ENCODE measurements at regions not wholly inside any gene's neighbourhood (a gene's known extent, or its start where the extent isn't known, plus 50 kb on each side); places are given as distances from the start of the nearest gene placed in this dataset.

- Histone ChIP-seq H3K4me3 (ENCODE audit: low read length) (no peak overlapping the region), H3K27me3 (ENCODE audit: control insufficient read depth in 1 of 2, insufficient read depth in 2 of 2, low read length in 2 of 2) (no peaks in the 10 kb centered on the region), H3K9me3 (ENCODE audit: control insufficient read depth in 1 of 2, insufficient read depth in 1 of 2, low read length in 2 of 2) (peaks cover 0 to 23% of the 10 kb centered on the region in 2 experiments), H3K4me1 (ENCODE audit: insufficient read depth, low read length) (no peaks in the 10 kb centered on the region), H3K36me3 (ENCODE audit: insufficient read depth, low read length) (no peaks in the 10 kb centered on the region), H3K27ac (ENCODE audit: low read depth in 1 of 2, low read length in 2 of 2) (no peak overlapping the region)
- ChIA-PET CTCF (no interaction called here), POLR2A (no interaction called here)
- peaks cover 6% of the 10 kb centered on the region for H3K9me3 Mint-ChIP-seq
- intact Hi-C loops (cut with DNase I, micrococcal nuclease): no loop called here
- H3K36me3 Mint-ChIP-seq (ENCODE audit: low read depth): no peaks in the 10 kb centered on the region
- no peak overlapping the region for H3K4me3 Mint-ChIP-seq
- TF ChIP-seq, protein P1, sequence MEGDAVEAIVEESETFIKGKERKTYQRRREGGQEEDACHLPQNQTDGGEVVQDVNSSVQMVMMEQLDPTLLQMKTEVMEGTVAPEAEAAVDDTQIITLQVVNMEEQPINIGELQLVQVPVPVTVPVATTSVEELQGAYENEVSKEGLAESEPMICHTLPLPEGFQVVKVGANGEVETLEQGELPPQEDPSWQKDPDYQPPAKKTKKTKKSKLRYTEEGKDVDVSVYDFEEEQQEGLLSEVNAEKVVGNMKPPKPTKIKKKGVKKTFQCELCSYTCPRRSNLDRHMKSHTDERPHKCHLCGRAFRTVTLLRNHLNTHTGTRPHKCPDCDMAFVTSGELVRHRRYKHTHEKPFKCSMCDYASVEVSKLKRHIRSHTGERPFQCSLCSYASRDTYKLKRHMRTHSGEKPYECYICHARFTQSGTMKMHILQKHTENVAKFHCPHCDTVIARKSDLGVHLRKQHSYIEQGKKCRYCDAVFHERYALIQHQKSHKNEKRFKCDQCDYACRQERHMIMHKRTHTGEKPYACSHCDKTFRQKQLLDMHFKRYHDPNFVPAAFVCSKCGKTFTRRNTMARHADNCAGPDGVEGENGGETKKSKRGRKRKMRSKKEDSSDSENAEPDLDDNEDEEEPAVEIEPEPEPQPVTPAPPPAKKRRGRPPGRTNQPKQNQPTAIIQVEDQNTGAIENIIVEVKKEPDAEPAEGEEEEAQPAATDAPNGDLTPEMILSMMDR (IDR thresholded peaks at IDR 0.05): no peak
- ATAC-seq (ENCODE audit: poor library complexity) (no peak), DNase-seq (no peak)
- no peak overlapping the region for H3K27ac Mint-ChIP-seq
- H3K27me3 Mint-ChIP-seq: no peaks in the 10 kb centered on the region
- no peaks in the 10 kb centered on the region for H3K4me1 Mint-ChIP-seq (ENCODE audit: low read depth)
These were observed 682.0 kb upstream of the RAB6C start for GRCh38 chr2:129297430-129297829.

GRCh38 chr2:129299338-129299737, 680.1 kb upstream of the RAB6C start:
- H3K36me3 ChIP-seq (ENCODE audit: insufficient read depth, low read length): no peaks in the 10 kb centered on the region
- H3K4me3 ChIP-seq (ENCODE audit: low read length): no peak overlapping the region
- CTCF ChIA-PET: no interaction called here
- no peak overlapping the region for H3K4me3 Mint-ChIP-seq
- H3K4me1 Mint-ChIP-seq (ENCODE audit: low read depth): no peaks in the 10 kb centered on the region
- no peak for ATAC-seq (ENCODE audit: poor library complexity)
- peaks cover 0 to 23% of the 10 kb centered on the region in 2 experiments for H3K9me3 ChIP-seq (ENCODE audit: control insufficient read depth in 1 of 2, insufficient read depth in 1 of 2, low read length in 2 of 2)
- no peak overlapping the region for H3K27ac Mint-ChIP-seq
- H3K4me1 ChIP-seq (ENCODE audit: insufficient read depth, low read length): no peaks in the 10 kb centered on the region
- H3K27me3 Mint-ChIP-seq: peaks cover 5% of the 10 kb centered on the region
- no peak overlapping the region for H3K27ac ChIP-seq (ENCODE audit: low read depth in 1 of 2, low read length in 2 of 2)
- no peak for DNase-seq
- no peaks in the 10 kb centered on the region for H3K36me3 Mint-ChIP-seq (ENCODE audit: low read depth)
- H3K27me3 ChIP-seq (ENCODE audit: control insufficient read depth in 1 of 2, insufficient read depth in 2 of 2, low read length in 2 of 2): no peaks in the 10 kb centered on the region
- peaks cover 4% of the 10 kb centered on the region for H3K9me3 Mint-ChIP-seq
- intact Hi-C loops (cut with DNase I, micrococcal nuclease): no loop called here
- POLR2A ChIA-PET: no interaction called here
- TF ChIP-seq, protein P1 (IDR thresholded peaks at IDR 0.05): no peak

GRCh38 chr2:129299756-129300155, 679.7 kb upstream of the RAB6C start:
- H3K36me3 ChIP-seq (ENCODE audit: insufficient read depth, low read length): no peaks in the 10 kb centered on the region
- ChIA-PET CTCF (no interaction called here), POLR2A (no interaction called here)
- intact Hi-C loops (cut with DNase I, micrococcal nuclease): no loop called here
- H3K27me3 Mint-ChIP-seq: peaks cover 5% of the 10 kb centered on the region
- no peak overlapping the region for H3K4me3 ChIP-seq (ENCODE audit: low read length)
- H3K4me1 Mint-ChIP-seq (ENCODE audit: low read depth): no peaks in the 10 kb centered on the region
- no peak overlapping the region for H3K27ac ChIP-seq (ENCODE audit: low read depth in 1 of 2, low read length in 2 of 2)
- no peaks in the 10 kb centered on the region for H3K36me3 Mint-ChIP-seq (ENCODE audit: low read depth)
- H3K27ac Mint-ChIP-seq: no peak overlapping the region
- H3K4me1 ChIP-seq (ENCODE audit: insufficient read depth, low read length): no peaks in the 10 kb centered on the region
- DNase-seq (no peak), ATAC-seq (ENCODE audit: poor library complexity) (no peak)
- TF ChIP-seq, protein P1 (IDR thresholded peaks at IDR 0.05): no peak
- H3K4me3 Mint-ChIP-seq: no peak overlapping the region
- peaks cover 2% of the 10 kb centered on the region for H3K9me3 Mint-ChIP-seq
- H3K9me3 ChIP-seq (ENCODE audit: control insufficient read depth in 1 of 2, insufficient read depth in 1 of 2, low read length in 2 of 2): peaks cover 0 to 23% of the 10 kb centered on the region in 2 experiments
- no peaks in the 10 kb centered on the region for H3K27me3 ChIP-seq (ENCODE audit: control insufficient read depth in 1 of 2, insufficient read depth in 2 of 2, low read length in 2 of 2)

All from CD4-positive, alpha-beta T cell (primary cell).